Psoas muscle (tissue), 7 donors: ENCODE measurements at regions not wholly inside any gene's neighbourhood (a gene's known extent, or its start where the extent isn't known, plus 50 kb on each side); places are given as distances from the start of the nearest gene placed in this dataset.
"Not testable (repeated sequence)": the region's sequence is repeated elsewhere in the genome, so short reads cannot be mapped to it uniquely, and the experiment has no call there.

Experiments used
- ATAC-seq, 4 donors: fragments of 200-7000 bp; cut with Tn5 transposase; one replicate each; pipeline ENCODE4 v1.9.1; 2020; ENCODE audit warnings: moderate library complexity in 3 of 4, mild to moderate bottlenecking in 2 of 4
- DNase-seq, 2 donors: peaks; one replicate each; pipeline ENCODE4 v3.0.0-alpha.2; 2020
- H3K27ac ChIP-seq: fragments of 200-600 bp; one replicate; pipeline ENCODE4 v1.8.0; 2022
- H3K27me3 ChIP-seq, 3 donors: fragments of 200-600 bp in 1 of 3; one replicate each; pipeline versions ENCODE4 v1.6.1 to v1.8.0; 2013 to 2022; ENCODE audit warnings: low read length in 2 of 3, mild to moderate bottlenecking in 2 of 3, moderate library complexity in 1 of 3; ENCODE audit not compliant: insufficient read depth in 3 of 3
- H3K36me3 ChIP-seq, 2 donors: fragments of 200-600 bp in 1 of 2; one replicate each; pipeline versions ENCODE4 v1.6.1 to v1.8.0; 2013 to 2022; ENCODE audit warnings: low read depth in 1 of 2, mild to moderate bottlenecking in 1 of 2, moderate library complexity in 1 of 2; ENCODE audit not compliant: insufficient read depth in 1 of 2
- H3K4me1 ChIP-seq: fragments of 200-600 bp; one replicate; pipeline ENCODE4 v1.8.0; 2022
- H3K4me3 ChIP-seq: fragments of 200-600 bp; one replicate; pipeline ENCODE4 v1.8.0; 2022; ENCODE audit warnings: mild to moderate bottlenecking
- H3K9me3 ChIP-seq: fragments of 200-600 bp; one replicate; pipeline ENCODE4 v1.8.0; 2022
- WGBS, 3 donors: extraction: QIAGEN DNeasy Blood & Tissue Kit; methylation state at CpG; one replicate each; pipeline versions ENCODE4 v1.1.6 to v1.1.7; 2013; 5-methylcytosine and 5-hydroxymethylcytosine counted together
- intact Hi-C, 2 donors: fragments of 100-400 bp; cut with DNase I; formaldehyde crosslinking; loops; one replicate each; pipeline versions ENCODE4 v1.11.0 to v1.14.2; 2022
- TF ChIP-seq, protein P1 (sequence below): fragments of 200-600 bp; IDR thresholded peaks from one replicate; pipeline ENCODE4 v1.8.0; 2022; ENCODE audit warnings: antibody characterized with exemption
- donor health status: healthy with polysubstance abuse.
- donor health status: DM: no; HTN: no; CAD: no; lungs with moderate emphysema.
- donor health status: Bipolar disorder and iron deficiency.
- donor health status: healthy.
- donor health status: DM: yes; HTN: yes; CAD: no.
- donor health status: DM: no; HTN: no; CAD: no.
- donor health status: DM: yes; HTN: yes; CAD: no.

GRCh38 chr6:4472222-4472621 is 304.0 kb upstream of the CDYL start:
- no peak overlapping the region for H3K27ac ChIP-seq

GRCh38 chr6:4471515-4471914 is 304.7 kb upstream of the CDYL start:
- intact Hi-C loops, H3K9me3 ChIP-seq, ATAC-seq, H3K27ac ChIP-seq, DNase-seq, H3K36me3 ChIP-seq, H3K27me3 ChIP-seq, H3K4me1 ChIP-seq, H3K4me3 ChIP-seq: not testable (repeated sequence)
- 95% methylated on average over 4 of the region's 4 CpGs for WGBS, 3 donors

More at GRCh38 chr6:4472222-4472621, 304.0 kb upstream of the CDYL start:
- Histone ChIP-seq H3K36me3 (no peaks in the 10 kb centered on the region), H3K4me3 (no peak overlapping the region), H3K4me1 (no peaks in the 10 kb centered on the region), H3K9me3 (no peaks in the 10 kb centered on the region), H3K27me3 (no peaks in the 10 kb centered on the region)
- WGBS, 3 donors = 32 to 61% (median 42%) methylated on average over 3 of the region's 3 CpGs
- TF ChIP-seq, protein P1, sequence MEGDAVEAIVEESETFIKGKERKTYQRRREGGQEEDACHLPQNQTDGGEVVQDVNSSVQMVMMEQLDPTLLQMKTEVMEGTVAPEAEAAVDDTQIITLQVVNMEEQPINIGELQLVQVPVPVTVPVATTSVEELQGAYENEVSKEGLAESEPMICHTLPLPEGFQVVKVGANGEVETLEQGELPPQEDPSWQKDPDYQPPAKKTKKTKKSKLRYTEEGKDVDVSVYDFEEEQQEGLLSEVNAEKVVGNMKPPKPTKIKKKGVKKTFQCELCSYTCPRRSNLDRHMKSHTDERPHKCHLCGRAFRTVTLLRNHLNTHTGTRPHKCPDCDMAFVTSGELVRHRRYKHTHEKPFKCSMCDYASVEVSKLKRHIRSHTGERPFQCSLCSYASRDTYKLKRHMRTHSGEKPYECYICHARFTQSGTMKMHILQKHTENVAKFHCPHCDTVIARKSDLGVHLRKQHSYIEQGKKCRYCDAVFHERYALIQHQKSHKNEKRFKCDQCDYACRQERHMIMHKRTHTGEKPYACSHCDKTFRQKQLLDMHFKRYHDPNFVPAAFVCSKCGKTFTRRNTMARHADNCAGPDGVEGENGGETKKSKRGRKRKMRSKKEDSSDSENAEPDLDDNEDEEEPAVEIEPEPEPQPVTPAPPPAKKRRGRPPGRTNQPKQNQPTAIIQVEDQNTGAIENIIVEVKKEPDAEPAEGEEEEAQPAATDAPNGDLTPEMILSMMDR = no peak
- peak in 3 of 4 donors; percentile 30 to 89 (median 77) for ATAC-seq
- intact Hi-C loops = no loop called here
- no peak for DNase-seq

DNA sequence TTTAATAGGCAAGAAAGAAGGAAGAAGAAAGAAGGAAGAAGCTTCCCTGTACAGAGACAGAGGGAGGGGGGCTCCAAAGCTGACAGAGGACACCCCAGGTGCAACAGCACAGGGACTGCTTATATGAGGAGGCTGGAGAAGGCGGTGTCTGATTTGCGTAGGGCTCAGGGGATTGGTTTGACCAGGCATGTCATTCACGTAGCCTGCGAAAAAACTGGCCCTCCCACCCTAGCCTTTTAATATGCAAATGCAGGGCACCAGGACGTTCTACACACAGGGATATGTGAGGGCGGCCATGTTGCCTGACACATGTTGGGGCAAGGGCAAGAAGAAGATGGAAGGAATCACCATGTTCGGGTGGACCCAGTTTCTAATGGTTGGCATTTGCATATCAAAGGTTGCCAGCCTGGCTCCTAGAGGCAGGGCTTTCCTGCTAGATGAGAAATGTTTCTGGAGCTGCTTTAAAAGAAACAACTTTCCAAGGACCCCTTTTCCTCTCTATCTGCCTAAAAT is 305.4 kb upstream of the CDYL start:
- Histone ChIP-seq H3K4me3 (no peak overlapping the region), H3K27me3 (no peaks in the 10 kb centered on the region), H3K4me1 (no peaks in the 10 kb centered on the region), H3K27ac (no peak overlapping the region), H3K9me3 (no peaks in the 10 kb centered on the region), H3K36me3 (no peaks in the 10 kb centered on the region)
- intact Hi-C loops = no loop called here
- no peak for ATAC-seq
- 92% methylated on average over 7 of the region's 7 CpGs for WGBS, 3 donors
- TF ChIP-seq, protein P1 = no peak
- no peak for DNase-seq

DNA sequence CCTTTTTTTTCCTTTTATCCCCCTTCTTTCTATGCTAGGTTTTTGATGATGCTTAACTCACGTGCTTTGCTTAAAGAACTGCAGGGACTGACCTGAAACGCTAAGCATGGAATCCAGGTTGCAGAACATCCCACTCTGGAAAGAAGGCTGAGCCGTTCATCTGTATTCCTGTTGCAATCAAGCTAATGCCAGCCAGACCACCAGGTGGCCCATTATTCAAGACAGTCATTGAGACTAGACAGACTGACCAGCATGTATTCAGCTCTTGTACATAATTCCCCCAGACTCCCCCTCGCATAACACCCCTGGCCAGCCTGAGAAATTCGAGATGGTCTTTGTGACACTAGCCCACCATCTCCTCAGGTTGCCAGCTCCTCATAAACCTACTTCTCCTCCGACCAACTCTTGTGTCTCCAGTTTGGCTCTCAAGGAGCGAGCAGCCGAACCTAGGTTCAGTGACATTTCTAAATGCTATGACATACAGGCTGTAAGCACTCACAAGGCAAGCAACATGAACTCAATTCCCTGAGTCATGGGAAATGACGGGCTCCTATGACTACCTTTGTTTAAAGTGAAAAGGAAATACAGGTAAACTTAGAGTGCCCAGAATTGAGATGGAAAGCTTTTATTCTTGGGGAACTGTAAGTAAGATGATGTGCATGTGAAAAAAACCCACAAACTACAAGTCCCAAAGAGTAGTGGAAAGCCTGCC is 309.3 kb upstream of the CDYL start:
- H3K4me3 ChIP-seq = no peak overlapping the region
- no peaks in the 10 kb centered on the region for H3K4me1 ChIP-seq
- ATAC-seq (peak in 1 of 4 donors; percentile 36), DNase-seq (no peak)
- H3K27me3 ChIP-seq = no peaks in the 10 kb centered on the region
- intact Hi-C loops = no loop called here
- H3K9me3 ChIP-seq = no peaks in the 10 kb centered on the region
- no peak overlapping the region for H3K27ac ChIP-seq
- 77 to 81% (median 79%) methylated on average over 9 of the region's 9 CpGs for WGBS, 3 donors
- H3K36me3 ChIP-seq = no peaks in the 10 kb centered on the region
- TF ChIP-seq, protein P1 = no peak

- Histone ChIP-seq H3K27me3 (no peaks in the 10 kb centered on the region), H3K36me3 (no peaks in the 10 kb centered on the region), H3K4me3 (no peak overlapping the region), H3K27ac (no peak overlapping the region), H3K9me3 (no peaks in the 10 kb centered on the region), H3K4me1 (peaks cover under 1% of the 10 kb centered on the region)
- TF ChIP-seq, protein P1 = no peak
- no peak for DNase-seq
- intact Hi-C loops = no loop called here
- no peak for ATAC-seq
- 61 to 64% (median 62%) methylated on average over 7 of the region's 7 CpGs for WGBS, 3 donors
Measured at GRCh38 chr6:4466261-4466660, 309.9 kb upstream of the CDYL start.
